K562 (cell line): ENCODE measurements at regions not wholly inside any gene's neighbourhood (a gene's known extent, or its start where the extent isn't known, plus 50 kb on each side); places are given as distances from the start of the nearest gene placed in this dataset.

Experiments
- CTCF ChIP-seq, 3 experiments: IDR thresholded peaks in 2 of 3; conservative IDR thresholded peaks in 1 of 3; 2 replicates each; pipeline ENCODE4 v1.5.1; 2011 to 2012; ENCODE audit warnings: low read length in 3 of 3, mild to moderate bottlenecking in 3 of 3, control low read depth in 2 of 3, improper control_type of control experiment in 1 of 3, inconsistent platforms in 1 of 3, low read depth in 1 of 3, mixed read lengths in 1 of 3, moderate library complexity in 1 of 3; ENCODE audit not compliant: insufficient read depth in 2 of 3
- GABPB1 ChIP-seq: sonication (generic); formaldehyde crosslinking; IDR thresholded peaks from 2 replicates; pipeline ENCODE4 v1.8.0; 2022; ENCODE audit warnings: mild to moderate bottlenecking, missing genetic modification reagents
- IRF1 ChIP-seq: sonication (generic); formaldehyde crosslinking; IDR thresholded peaks from 2 replicates; pipeline ENCODE4 v1.8.0; 2022; ENCODE audit warnings: missing genetic modification reagents, mild to moderate bottlenecking, borderline replicate concordance
- POLR2AphosphoS5 ChIP-seq: IDR thresholded peaks from 2 replicates; pipeline ENCODE4 v1.6.1; 2011; ENCODE audit warnings: mild to moderate bottlenecking, low read depth, low read length, moderate library complexity; ENCODE audit not compliant: control insufficient read depth, insufficient read depth
- ZBTB33 ChIP-seq: sonication (generic); formaldehyde crosslinking; IDR thresholded peaks from 2 replicates; pipeline ENCODE4 v1.8.1; 2023; ENCODE audit warnings: mild to moderate bottlenecking, missing genetic modification reagents
- ZNF232 ChIP-seq: sonication (generic); formaldehyde crosslinking; IDR thresholded peaks from 2 replicates; pipeline ENCODE4 v1.8.0; 2022; ENCODE audit warnings: mild to moderate bottlenecking, missing genetic modification reagents
- ZNF76 ChIP-seq: fragments of 250-450 bp; sonication (Bioruptor Pico); IDR thresholded peaks from 2 replicates; pipeline ENCODE4 v1.4.0; 2020; ENCODE audit warnings: mild to moderate bottlenecking, moderate library complexity, borderline replicate concordance

- TF ChIP-seq ZBTB33 (CRISPR knock-in tag) (no peak), CTCF (IDR thresholded peaks at IDR 0.05 in 2 of 3, conservative IDR thresholded peaks at IDR 0.05 in 1 of 3; ENCODE audit: insufficient read depth in 2 of 3, low read depth in 1 of 3, low read length in 3 of 3) (no peak), ZNF232 (CRISPR knock-in tag) (no peak), POLR2AphosphoS5 (no peak), ZNF76 (CRISPR knock-in tag) (no peak), IRF1 (no peak), GABPB1 (no peak)
Observed at GRCh38 chr22:49565516-49565855, 262.2 kb downstream of the BRD1 start.
